Bronchial epithelial cell (primary cell): ENCODE measurements at regions not wholly inside any gene's neighbourhood (a gene's known extent, or its start where the extent isn't known, plus 50 kb on each side); places are given as distances from the start of the nearest gene placed in this dataset.
A peak's percentile ranks its signal among the peaks of the same experiment; 100 is the strongest.

ENCODE experiments used
- DNase-seq: peaks from one replicate; pipeline ENCODE4 v3.0.0-alpha.2; 2010; ENCODE audit warnings: low read depth
- FAIRE-seq: peaks from 2 replicates; lab custom pipeline; 2011; peaks lifted over from hg19 to GRCh38; lab: Jason Lieb, UNC
- H3K27me3 ChIP-seq: 2 replicates; pipeline ENCODE4 v1.5.1; 2011; ENCODE audit warnings: low read length; ENCODE audit not compliant: control insufficient read depth, insufficient read depth
- H3K36me3 ChIP-seq: 2 replicates; pipeline ENCODE4 v1.5.1; 2011; ENCODE audit warnings: low read length; ENCODE audit not compliant: control insufficient read depth, insufficient read depth
- H3K4me3 ChIP-seq: 2 replicates; pipeline ENCODE4 v1.5.1; 2011; ENCODE audit warnings: mild to moderate bottlenecking, low read depth, low read length, control low read depth
- CTCF ChIP-seq: IDR thresholded peaks from 2 replicates; pipeline ENCODE4 v1.5.1; 2011; ENCODE audit warnings: mild to moderate bottlenecking, moderate library complexity, low read length, control low read depth, inconsistent platforms; ENCODE audit not compliant: insufficient read depth, severe bottlenecking

GRCh38 chr4:24655971-24656370 is 71.6 kb upstream of the DHX15 start:
- TF ChIP-seq CTCF: no peak
- FAIRE-seq: no peak
- H3K4me3 ChIP-seq: no peak overlapping the region
- H3K27me3 ChIP-seq: no peaks in the 10 kb centered on the region
- H3K36me3 ChIP-seq: no peaks in the 10 kb centered on the region
- no peak for DNase-seq

- Histone ChIP-seq H3K4me3 (no peak overlapping the region), H3K36me3 (no peaks in the 10 kb centered on the region), H3K27me3 (no peaks in the 10 kb centered on the region)
- peak; percentile 48 for DNase-seq
- FAIRE-seq: no peak
- no peak for TF ChIP-seq CTCF
These were observed 72.6 kb upstream of the DHX15 start for GRCh38 chr4:24656906-24657305.

GRCh38 chr4:24657768-24658617 is 73.6 kb upstream of the DHX15 start:
- TF ChIP-seq CTCF: no peak
- peak; percentile 99 for DNase-seq
- Histone ChIP-seq H3K36me3 (no peaks in the 10 kb centered on the region), H3K27me3 (no peaks in the 10 kb centered on the region), H3K4me3 (no peak overlapping the region)
- FAIRE-seq: peak; percentile 98

GRCh38 chr4:24659241-24659961 is 75.0 kb upstream of the DHX15 start:
- no peak overlapping the region for H3K4me3 ChIP-seq
- no peaks in the 10 kb centered on the region for H3K36me3 ChIP-seq
- FAIRE-seq: peak; percentile 28
- no peaks in the 10 kb centered on the region for H3K27me3 ChIP-seq
- TF ChIP-seq CTCF: no peak
- peak; percentile 38 for DNase-seq

GRCh38 chr4:24662056-24662455 is 77.7 kb upstream of the DHX15 start:
- peaks cover 1% of the 10 kb centered on the region for H3K27me3 ChIP-seq
- H3K4me3 ChIP-seq: no peak overlapping the region
- no peaks in the 10 kb centered on the region for H3K36me3 ChIP-seq
- no peak for DNase-seq
- no peak for FAIRE-seq
- no peak for TF ChIP-seq CTCF
